ENCODE measurements at regions not wholly inside any gene's neighbourhood (a gene's known extent, or its start where the extent isn't known, plus 50 kb on each side); places are given as distances from the start of the nearest gene placed in this dataset.

DNA sequence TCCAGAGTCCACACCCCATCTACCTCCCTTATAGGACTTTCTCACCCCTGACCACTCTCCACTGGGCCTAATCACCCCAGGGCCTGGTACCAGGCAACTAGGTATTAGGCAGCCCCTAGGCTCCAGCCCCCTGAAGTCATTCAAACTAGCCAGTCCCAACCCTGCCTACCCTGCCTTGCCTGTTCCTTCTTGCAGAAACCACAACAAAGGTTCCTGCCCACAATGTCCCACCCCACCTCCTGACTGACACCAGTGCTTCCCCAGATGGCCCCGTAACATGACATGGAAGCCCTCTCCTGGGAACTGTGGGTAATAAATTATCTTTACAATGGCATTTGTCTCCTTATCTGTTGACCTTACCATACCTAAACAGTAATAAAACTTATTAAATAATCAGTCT is 100.6 kb upstream of the PDE1C start:
- no peak for DNase-seq (ENCODE audit: low spot score)
- TF ChIP-seq, protein P1, sequence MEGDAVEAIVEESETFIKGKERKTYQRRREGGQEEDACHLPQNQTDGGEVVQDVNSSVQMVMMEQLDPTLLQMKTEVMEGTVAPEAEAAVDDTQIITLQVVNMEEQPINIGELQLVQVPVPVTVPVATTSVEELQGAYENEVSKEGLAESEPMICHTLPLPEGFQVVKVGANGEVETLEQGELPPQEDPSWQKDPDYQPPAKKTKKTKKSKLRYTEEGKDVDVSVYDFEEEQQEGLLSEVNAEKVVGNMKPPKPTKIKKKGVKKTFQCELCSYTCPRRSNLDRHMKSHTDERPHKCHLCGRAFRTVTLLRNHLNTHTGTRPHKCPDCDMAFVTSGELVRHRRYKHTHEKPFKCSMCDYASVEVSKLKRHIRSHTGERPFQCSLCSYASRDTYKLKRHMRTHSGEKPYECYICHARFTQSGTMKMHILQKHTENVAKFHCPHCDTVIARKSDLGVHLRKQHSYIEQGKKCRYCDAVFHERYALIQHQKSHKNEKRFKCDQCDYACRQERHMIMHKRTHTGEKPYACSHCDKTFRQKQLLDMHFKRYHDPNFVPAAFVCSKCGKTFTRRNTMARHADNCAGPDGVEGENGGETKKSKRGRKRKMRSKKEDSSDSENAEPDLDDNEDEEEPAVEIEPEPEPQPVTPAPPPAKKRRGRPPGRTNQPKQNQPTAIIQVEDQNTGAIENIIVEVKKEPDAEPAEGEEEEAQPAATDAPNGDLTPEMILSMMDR (IDR thresholded peaks at IDR 0.05; ENCODE audit: extremely low read depth, missing control alignments) = no peak

DNA sequence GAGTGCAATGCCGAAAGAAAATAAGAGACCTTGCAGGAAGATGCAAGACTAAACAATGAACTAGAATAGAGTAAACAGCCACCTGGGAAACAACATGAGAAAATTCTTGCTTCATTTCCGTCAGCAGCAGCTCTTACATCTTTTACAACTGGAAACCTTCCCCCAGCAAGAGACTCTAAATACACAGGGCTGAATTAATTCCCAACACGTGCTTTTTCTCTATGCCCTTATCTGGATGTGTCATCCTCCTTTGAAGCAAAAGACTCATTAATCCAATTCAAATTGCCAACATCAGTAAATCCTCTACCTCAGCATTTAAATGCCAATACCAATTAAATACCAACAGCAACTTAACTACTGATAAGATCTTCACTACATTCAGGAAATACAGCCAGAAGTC is 99.0 kb upstream of the PDE1C start:
- TF ChIP-seq, protein P1 (IDR thresholded peaks at IDR 0.05; ENCODE audit: extremely low read depth, missing control alignments) = no peak
- no peak for DNase-seq (ENCODE audit: low spot score)

DNA sequence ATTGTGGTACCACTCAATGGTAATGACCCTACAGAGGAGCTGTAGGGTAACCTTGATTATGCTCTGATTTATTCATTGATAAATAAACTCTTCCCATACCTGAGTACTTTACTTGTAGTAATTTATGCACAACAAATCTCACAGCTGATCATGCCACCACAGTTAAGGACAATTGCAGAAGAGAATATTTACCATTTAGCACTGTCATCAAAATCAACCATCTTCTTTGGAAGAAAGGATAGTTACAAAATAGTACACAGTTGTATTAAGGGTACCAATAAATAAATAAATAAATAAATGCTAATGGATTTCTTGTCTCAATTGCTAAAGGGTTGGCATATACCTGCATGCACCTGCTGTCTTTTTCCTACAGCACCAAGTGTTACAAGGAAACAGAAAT is 97.6 kb upstream of the PDE1C start:
- no peak for DNase-seq (ENCODE audit: low spot score)

DNA sequence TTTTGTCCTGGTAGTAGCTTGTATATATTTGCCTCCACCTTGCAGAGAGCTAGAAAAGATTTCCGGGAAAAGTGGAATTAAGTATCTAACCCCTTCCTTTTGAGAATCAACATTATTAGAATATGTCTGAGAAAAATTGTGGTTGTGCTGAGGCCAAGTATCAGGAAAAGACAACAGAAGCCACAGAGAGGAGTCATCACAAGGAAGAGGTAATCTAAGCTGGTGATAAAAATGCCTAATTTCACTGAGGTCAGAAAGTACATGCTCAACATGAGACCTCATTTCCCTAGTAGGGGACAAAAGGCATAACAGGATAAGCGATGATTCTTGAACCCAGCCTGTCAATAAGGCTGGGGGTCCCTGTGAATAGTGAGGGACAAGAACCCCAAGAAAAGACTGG is 97.0 kb upstream of the PDE1C start:
- no peak for DNase-seq (ENCODE audit: low spot score)
- TF ChIP-seq, protein P1 (IDR thresholded peaks at IDR 0.05; ENCODE audit: extremely low read depth, missing control alignments) = no peak

More for the DNA sequence above, 97.6 kb upstream of the PDE1C start:
- TF ChIP-seq, protein P1 (IDR thresholded peaks at IDR 0.05; ENCODE audit: extremely low read depth, missing control alignments) = no peak

DNA sequence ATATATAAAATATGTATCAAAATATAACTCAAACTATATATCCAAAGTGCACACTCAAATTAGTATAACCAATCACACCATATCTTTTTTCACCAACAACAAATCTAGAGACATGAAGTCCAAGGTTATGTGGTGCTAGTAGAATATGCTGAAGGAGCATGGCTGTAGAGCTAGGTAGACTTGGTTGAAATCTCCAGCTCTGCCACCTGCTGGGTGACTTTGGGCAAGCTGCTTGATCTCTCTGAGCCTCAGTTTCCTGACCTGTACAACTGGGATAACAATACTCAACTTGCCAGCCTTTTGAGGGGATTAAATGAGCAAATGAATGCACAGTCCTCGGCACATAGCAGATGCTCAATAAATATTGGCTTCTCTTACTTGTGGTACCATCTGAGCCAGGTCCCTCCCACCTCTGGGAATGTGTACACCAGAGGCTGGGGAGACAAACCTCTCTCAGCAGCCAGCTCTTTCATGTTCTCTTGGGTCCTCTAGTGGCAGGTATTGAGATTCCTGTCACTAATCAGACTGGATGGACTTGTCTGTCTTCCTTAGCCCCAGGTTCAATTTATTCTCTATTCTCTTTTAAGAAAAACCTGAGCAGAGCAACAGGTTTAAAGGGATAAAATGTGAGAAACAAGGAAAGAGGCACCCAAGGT is 94.3 kb upstream of the PDE1C start:
- DNase-seq (ENCODE audit: low spot score) = no peak
- TF ChIP-seq, protein P1 (IDR thresholded peaks at IDR 0.05; ENCODE audit: extremely low read depth, missing control alignments) = no peak

DNA sequence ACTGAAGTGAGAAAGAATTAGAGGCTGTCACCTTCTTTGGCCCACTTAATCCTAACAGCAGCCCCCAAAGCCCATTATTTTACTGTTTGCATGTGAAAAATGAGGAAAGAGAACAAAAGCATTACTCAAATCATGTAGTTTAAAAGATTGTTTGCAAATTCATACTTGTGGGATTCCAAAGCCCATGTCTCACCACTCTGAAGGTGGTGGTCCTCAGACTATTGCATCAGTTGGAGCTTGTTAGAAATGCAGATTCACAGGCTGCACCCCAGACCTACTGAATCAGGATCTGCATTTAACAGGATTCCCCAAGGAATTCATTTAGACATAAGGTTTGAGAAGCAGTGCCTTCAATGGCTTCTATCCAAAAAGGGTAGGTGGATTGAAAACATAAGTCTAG is 93.7 kb upstream of the PDE1C start:
- no peak for DNase-seq (ENCODE audit: low spot score)
- TF ChIP-seq, protein P1 (IDR thresholded peaks at IDR 0.05; ENCODE audit: extremely low read depth, missing control alignments) = no peak

DNA sequence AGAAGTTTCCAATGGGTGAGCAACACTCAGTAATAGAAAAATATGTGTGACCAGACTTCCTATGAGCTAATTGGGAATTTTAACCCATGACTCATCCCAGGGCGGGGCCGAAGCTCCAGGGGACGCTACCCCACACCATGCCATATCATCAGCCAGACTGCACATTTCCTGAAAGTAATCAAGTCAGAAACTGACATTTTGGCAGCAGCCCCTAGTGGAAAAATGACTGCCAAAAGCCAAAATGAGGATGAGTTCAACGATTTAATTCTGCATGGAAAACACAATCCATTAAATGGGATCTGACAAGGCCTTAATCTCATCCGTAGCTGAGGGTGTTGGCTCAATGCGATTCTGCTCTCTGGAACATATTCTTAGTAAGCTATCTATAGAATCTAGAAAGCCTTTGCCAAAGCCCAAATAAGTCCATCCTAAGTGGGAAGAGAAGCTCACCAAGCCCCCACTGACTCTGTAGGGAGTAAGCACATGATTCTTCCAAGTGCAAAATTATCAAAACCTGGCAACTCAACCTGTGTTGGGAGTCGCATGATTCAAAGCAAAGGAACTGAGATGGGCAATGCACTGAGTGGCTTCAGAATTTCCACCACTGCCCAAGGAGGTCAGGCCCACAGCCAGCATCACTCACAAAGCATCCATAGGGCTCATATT is 93.1 kb upstream of the PDE1C start:
- TF ChIP-seq, protein P1 (IDR thresholded peaks at IDR 0.05; ENCODE audit: extremely low read depth, missing control alignments) = no peak
- DNase-seq (ENCODE audit: low spot score) = no peak

Measured in GM20000 (cell line).